Skeletal muscle satellite cell (primary cell): ENCODE measurements at regions not wholly inside any gene's neighbourhood (a gene's known extent, or its start where the extent isn't known, plus 50 kb on each side); places are given as distances from the start of the nearest gene placed in this dataset.

Experiments
- H3K27me3 ChIP-seq: 2 replicates; pipeline ENCODE4 v1.7.0; 2013; ENCODE audit warnings: low read length; ENCODE audit not compliant: control insufficient read depth, insufficient read depth
- H3K36me3 ChIP-seq: 2 replicates; pipeline ENCODE4 v1.7.0; 2013; ENCODE audit warnings: mild to moderate bottlenecking, control low read depth, low read length; ENCODE audit not compliant: insufficient read depth
- H3K4me1 ChIP-seq: 2 replicates; pipeline ENCODE4 v1.7.0; 2013; ENCODE audit warnings: low read length; ENCODE audit not compliant: control insufficient read depth, insufficient read depth
- H3K4me2 ChIP-seq: 2 replicates; pipeline ENCODE4 v1.7.0; 2013; ENCODE audit warnings: mild to moderate bottlenecking, low read length
- H3K4me3 ChIP-seq: 2 replicates; pipeline ENCODE4 v1.7.0; 2013; ENCODE audit warnings: low read length
- H3K9ac ChIP-seq: 2 replicates; pipeline ENCODE4 v1.7.0; 2013; ENCODE audit warnings: mild to moderate bottlenecking, low read depth, low read length, moderate library complexity
- H3K9me3 ChIP-seq: replicated peaks from 2 replicates; pipeline ENCODE4 v1.7.0; 2013; ENCODE audit warnings: mild to moderate bottlenecking, control low read depth, low read length

GRCh38 chr2:181149056-181149455, 168.7 kb downstream of the UBE2E3 start:
- no peaks in the 10 kb centered on the region for H3K36me3 ChIP-seq
- peaks cover 6% of the 10 kb centered on the region for H3K4me1 ChIP-seq
- no peak overlapping the region for H3K4me3 ChIP-seq

DNA sequence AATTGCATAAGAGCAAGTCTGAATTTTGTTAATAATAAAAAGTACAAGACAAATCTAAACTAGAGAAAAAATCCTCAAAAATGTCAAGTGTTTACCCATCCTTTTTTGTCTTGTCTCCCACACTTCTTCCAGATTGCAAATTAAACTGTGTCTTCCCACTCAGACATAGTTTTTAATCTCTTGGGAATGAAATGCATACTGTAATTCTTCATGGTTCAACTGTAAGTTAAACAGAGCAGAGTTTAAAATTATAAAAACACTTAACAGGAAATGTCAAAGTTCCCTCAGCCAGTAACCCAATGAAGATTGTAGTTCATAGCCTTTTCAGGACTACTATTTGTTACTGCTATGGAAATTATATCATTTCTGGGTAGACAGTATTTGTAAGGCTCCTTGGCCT, 171.8 kb downstream of the UBE2E3 start:
- Histone ChIP-seq H3K4me2 (no peak overlapping the region), H3K4me3 (no peak overlapping the region), H3K9ac (no peak overlapping the region), H3K36me3 (no peaks in the 10 kb centered on the region), H3K9me3 (no peaks in the 10 kb centered on the region), H3K27me3 (no peaks in the 10 kb centered on the region), H3K4me1 (peaks cover 6% of the 10 kb centered on the region)

More at GRCh38 chr2:181149056-181149455, 168.7 kb downstream of the UBE2E3 start:
- Histone ChIP-seq H3K4me2 (no peak overlapping the region), H3K9ac (no peak overlapping the region), H3K27me3 (no peaks in the 10 kb centered on the region), H3K9me3 (no peaks in the 10 kb centered on the region)

- H3K4me2 ChIP-seq = no peak overlapping the region
- no peaks in the 10 kb centered on the region for H3K9me3 ChIP-seq
- H3K36me3 ChIP-seq = no peaks in the 10 kb centered on the region
- no peak overlapping the region for H3K9ac ChIP-seq
- peaks cover 6% of the 10 kb centered on the region for H3K4me1 ChIP-seq
- no peaks in the 10 kb centered on the region for H3K27me3 ChIP-seq
- no peak overlapping the region for H3K4me3 ChIP-seq
Measured at GRCh38 chr2:181152701-181153100, 172.3 kb downstream of the UBE2E3 start.

GRCh38 chr2:181153886-181154285, 173.5 kb downstream of the UBE2E3 start:
- peaks cover 6% of the 10 kb centered on the region for H3K4me1 ChIP-seq
- no peaks in the 10 kb centered on the region for H3K36me3 ChIP-seq
- H3K4me2 ChIP-seq = no peak overlapping the region
- H3K9me3 ChIP-seq = no peaks in the 10 kb centered on the region
- no peak overlapping the region for H3K9ac ChIP-seq
- no peaks in the 10 kb centered on the region for H3K27me3 ChIP-seq
- no peak overlapping the region for H3K4me3 ChIP-seq

DNA sequence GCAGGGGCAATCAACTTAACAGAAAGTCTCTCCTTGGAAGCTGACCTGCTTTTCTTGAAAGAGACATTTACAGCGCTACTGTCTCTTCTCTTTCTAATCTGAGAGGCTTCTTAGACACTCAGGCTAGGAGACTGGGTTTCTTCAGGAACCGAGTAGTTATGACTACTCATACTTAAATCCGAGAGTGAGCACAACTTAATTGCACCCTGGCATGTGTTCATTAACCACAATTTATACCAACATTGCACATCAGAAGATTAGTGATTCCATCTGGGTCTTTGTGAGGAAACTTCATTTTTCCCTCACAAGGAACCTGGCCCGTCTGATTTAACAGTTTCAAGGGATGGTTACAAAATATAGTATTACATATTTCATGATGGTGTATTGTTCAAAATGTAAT, 176.9 kb downstream of the UBE2E3 start:
- no peak overlapping the region for H3K9ac ChIP-seq
- H3K9me3 ChIP-seq = no peaks in the 10 kb centered on the region
- no peak overlapping the region for H3K4me3 ChIP-seq
- peaks cover 3% of the 10 kb centered on the region for H3K4me1 ChIP-seq
- no peaks in the 10 kb centered on the region for H3K36me3 ChIP-seq
- no peak overlapping the region for H3K4me2 ChIP-seq
- no peaks in the 10 kb centered on the region for H3K27me3 ChIP-seq

GRCh38 chr2:181158427-181158826, 178.0 kb downstream of the UBE2E3 start:
- H3K9me3 ChIP-seq = no peaks in the 10 kb centered on the region
- H3K9ac ChIP-seq = no peak overlapping the region
- no peak overlapping the region for H3K4me2 ChIP-seq
- no peaks in the 10 kb centered on the region for H3K4me1 ChIP-seq
- H3K36me3 ChIP-seq = no peaks in the 10 kb centered on the region
- H3K4me3 ChIP-seq = no peak overlapping the region
- H3K27me3 ChIP-seq = no peaks in the 10 kb centered on the region

DNA sequence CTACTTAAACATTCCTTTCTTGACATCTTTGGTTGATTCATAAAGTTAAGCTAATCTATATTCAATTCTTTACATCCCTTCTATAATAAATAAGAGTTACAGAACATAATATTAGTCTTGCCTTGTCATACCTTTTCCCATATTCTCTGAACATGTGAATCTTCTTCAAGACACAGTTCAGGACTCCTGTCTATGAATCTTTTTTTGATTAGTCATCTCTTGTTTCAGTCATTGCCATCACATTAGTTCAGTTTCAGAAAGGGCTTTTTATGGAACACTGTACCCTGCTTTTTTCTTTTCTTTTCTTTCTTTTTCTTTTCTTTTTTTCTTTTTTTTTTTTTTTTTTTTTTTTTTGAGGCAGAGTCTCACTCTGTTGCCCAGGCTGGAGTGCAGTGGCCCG, 181.2 kb downstream of the UBE2E3 start:
- Histone ChIP-seq H3K9ac (no peak overlapping the region), H3K27me3 (no peaks in the 10 kb centered on the region), H3K4me1 (no peaks in the 10 kb centered on the region), H3K4me3 (no peak overlapping the region), H3K36me3 (no peaks in the 10 kb centered on the region), H3K4me2 (no peak overlapping the region), H3K9me3 (no peaks in the 10 kb centered on the region)

- Histone ChIP-seq H3K4me3 (no peak overlapping the region), H3K4me1 (no peaks in the 10 kb centered on the region), H3K4me2 (no peak overlapping the region), H3K9me3 (no peaks in the 10 kb centered on the region), H3K27me3 (no peaks in the 10 kb centered on the region), H3K9ac (no peak overlapping the region), H3K36me3 (no peaks in the 10 kb centered on the region)
Measured at GRCh38 chr2:181163139-181163538, 182.7 kb downstream of the UBE2E3 start.

GRCh38 chr2:181163691-181164090, 183.3 kb downstream of the UBE2E3 start:
- no peak overlapping the region for H3K4me3 ChIP-seq
- H3K36me3 ChIP-seq = no peaks in the 10 kb centered on the region
- no peak overlapping the region for H3K4me2 ChIP-seq
- no peaks in the 10 kb centered on the region for H3K9me3 ChIP-seq
- H3K27me3 ChIP-seq = no peaks in the 10 kb centered on the region
- no peaks in the 10 kb centered on the region for H3K4me1 ChIP-seq
- H3K9ac ChIP-seq = no peak overlapping the region

DNA sequence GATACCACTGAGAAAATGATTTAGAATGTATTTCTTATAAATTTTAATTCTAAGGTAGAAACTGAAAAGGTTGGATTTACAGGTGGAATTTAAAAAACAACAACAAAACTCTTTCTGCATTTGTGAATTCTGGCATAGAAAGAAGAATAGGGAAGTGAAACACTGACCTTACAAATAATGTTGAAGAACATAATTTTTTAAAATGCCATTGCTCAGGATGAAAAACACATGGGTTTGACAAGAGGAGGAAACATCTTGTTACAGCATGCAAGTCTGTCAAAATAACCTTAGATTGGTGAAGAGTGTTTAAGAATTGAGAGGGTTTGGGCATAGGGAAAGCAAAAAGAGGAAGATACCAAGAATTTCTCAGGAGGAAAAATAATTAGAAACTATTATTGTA, 184.3 kb downstream of the UBE2E3 start:
- Histone ChIP-seq H3K4me3 (no peak overlapping the region), H3K4me2 (no peak overlapping the region), H3K9me3 (no peaks in the 10 kb centered on the region), H3K36me3 (no peaks in the 10 kb centered on the region), H3K27me3 (no peaks in the 10 kb centered on the region), H3K9ac (no peak overlapping the region), H3K4me1 (no peaks in the 10 kb centered on the region)

- no peaks in the 10 kb centered on the region for H3K9me3 ChIP-seq
- no peaks in the 10 kb centered on the region for H3K36me3 ChIP-seq
- no peaks in the 10 kb centered on the region for H3K27me3 ChIP-seq
- no peak overlapping the region for H3K4me3 ChIP-seq
- H3K4me2 ChIP-seq = no peak overlapping the region
- no peak overlapping the region for H3K9ac ChIP-seq
- no peaks in the 10 kb centered on the region for H3K4me1 ChIP-seq
Measured at GRCh38 chr2:181165199-181165868, 184.9 kb downstream of the UBE2E3 start.

DNA sequence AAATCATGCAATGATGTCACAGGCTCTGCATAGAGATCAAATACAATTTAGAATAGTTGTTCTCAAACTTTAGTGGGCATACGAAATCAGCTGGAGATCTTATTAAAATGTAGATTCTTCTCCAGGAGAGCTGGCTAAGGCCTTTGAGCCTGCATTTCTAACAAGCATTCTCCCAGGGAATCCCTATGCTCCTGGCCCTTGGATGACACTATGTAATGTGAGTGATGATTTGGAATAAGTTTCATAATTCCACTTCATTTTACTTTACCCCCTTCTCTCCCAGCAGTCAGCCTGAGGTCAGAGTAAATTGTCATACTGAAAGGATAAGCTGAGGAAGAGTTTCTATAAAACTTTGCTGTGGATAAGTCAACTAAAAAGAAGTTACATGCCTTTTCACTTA, 189.1 kb downstream of the UBE2E3 start:
- no peaks in the 10 kb centered on the region for H3K4me1 ChIP-seq
- no peaks in the 10 kb centered on the region for H3K9me3 ChIP-seq
- no peak overlapping the region for H3K4me2 ChIP-seq
- H3K36me3 ChIP-seq = no peaks in the 10 kb centered on the region
- no peak overlapping the region for H3K4me3 ChIP-seq
- no peak overlapping the region for H3K9ac ChIP-seq
- H3K27me3 ChIP-seq = no peaks in the 10 kb centered on the region
